ENCODE measurements at regions not wholly inside any gene's neighbourhood (a gene's known extent, or its start where the extent isn't known, plus 50 kb on each side); places are given as distances from the start of the nearest gene placed in this dataset.
"Not testable (repeated sequence)": the region's sequence is repeated elsewhere in the genome, so short reads cannot be mapped to it uniquely, and the experiment has no call there.

GRCh38 chr10:118805146-118805545, 50.4 kb upstream of the CACUL1 start:
- H3K27ac Mint-ChIP-seq: no peak overlapping the region

DNA sequence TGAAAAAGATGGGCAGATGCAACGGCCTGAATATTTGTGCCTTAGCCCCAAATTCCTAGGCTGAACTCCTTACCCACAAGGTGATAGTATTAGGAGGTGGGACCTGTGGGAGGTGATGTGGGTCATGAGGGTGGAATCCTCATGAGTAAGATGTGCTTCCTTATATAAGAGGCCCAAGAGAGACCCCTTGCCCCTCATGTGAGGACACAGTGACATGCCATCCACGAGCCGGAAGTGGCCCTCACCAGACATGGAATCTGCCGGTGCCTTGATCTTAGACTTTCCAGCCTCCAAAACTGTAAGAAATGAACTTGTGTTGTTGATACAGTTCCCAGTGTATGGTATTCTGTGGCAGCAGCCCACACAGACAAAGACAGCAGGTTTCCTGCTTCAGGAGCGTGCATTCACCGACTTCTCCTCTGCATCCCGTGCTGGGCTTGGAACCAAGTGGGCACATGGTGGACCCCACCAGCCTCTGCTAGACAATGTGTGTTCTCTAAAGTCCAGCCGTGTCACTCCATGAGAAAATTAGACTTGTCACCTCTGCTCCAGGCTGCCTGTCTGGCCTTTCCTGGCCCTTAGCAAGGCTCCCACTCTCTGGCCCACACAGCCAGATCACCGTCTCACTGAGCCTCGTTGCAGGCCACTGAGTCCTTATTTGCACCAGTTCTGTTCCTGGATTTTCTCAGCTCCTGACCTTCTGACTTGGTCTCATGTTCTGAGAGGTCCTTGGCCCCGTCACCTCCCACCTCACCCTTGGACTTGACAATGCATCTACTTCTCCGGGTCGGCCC, 52.9 kb upstream of the CACUL1 start:
- Mint-ChIP-seq H3K9me3 (no peaks in the 10 kb centered on the region), H3K4me3 (no peak overlapping the region), H3K27ac (no peak overlapping the region), H3K36me3 (ENCODE audit: low read depth) (no peaks in the 10 kb centered on the region), H3K4me1 (ENCODE audit: low read depth) (no peaks in the 10 kb centered on the region), H3K27me3 (ENCODE audit: low read depth) (no peaks in the 10 kb centered on the region)

More at GRCh38 chr10:118805146-118805545, 50.4 kb upstream of the CACUL1 start:
- H3K4me1 Mint-ChIP-seq (ENCODE audit: low read depth): no peaks in the 10 kb centered on the region
- no peaks in the 10 kb centered on the region for H3K9me3 Mint-ChIP-seq
- peaks cover under 1% of the 10 kb centered on the region for H3K27me3 Mint-ChIP-seq (ENCODE audit: low read depth)
- H3K4me3 Mint-ChIP-seq: no peak overlapping the region
- H3K36me3 Mint-ChIP-seq (ENCODE audit: low read depth): no peaks in the 10 kb centered on the region

DNA sequence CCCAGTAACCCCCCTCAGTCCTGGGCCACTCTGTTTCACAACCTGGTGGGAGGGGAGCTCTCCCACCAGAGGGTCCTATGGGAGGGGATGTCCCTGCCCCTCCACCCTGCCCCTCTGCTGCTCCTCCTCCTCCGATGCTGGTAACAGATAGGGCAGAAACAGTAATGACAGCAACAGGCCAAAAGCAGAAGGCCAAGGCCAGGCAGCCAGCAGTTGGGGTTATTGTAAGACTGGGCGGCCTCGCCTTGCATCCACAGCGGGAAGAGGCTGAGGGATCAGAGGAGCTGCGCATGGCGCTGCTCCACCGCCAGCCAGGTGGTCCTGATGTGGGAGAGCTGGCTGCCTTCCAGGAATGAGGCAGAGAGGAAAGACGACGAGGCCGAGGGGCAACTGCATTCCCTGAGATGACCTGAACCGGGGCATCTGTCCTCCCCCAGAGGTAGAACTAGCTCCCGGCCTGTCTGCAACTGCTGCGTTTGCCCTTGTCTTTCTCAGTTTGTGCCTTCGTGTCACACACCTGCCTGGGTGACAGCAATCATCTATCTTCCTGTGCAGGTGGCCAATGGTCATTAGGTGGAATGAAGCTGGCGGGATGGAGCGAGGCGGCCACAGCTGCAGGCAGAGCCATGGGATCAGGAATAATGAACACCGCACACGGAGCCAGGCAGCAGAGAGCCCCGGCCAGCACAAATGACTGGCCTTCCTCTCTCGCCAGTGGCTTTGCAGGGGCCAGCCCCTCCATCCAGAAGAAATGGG, 54.0 kb upstream of the CACUL1 start:
- Mint-ChIP-seq H3K27ac (no peak overlapping the region), H3K36me3 (ENCODE audit: low read depth) (no peaks in the 10 kb centered on the region), H3K4me3 (no peak overlapping the region), H3K4me1 (ENCODE audit: low read depth) (no peaks in the 10 kb centered on the region), H3K9me3 (no peaks in the 10 kb centered on the region), H3K27me3 (ENCODE audit: low read depth) (no peaks in the 10 kb centered on the region)

DNA sequence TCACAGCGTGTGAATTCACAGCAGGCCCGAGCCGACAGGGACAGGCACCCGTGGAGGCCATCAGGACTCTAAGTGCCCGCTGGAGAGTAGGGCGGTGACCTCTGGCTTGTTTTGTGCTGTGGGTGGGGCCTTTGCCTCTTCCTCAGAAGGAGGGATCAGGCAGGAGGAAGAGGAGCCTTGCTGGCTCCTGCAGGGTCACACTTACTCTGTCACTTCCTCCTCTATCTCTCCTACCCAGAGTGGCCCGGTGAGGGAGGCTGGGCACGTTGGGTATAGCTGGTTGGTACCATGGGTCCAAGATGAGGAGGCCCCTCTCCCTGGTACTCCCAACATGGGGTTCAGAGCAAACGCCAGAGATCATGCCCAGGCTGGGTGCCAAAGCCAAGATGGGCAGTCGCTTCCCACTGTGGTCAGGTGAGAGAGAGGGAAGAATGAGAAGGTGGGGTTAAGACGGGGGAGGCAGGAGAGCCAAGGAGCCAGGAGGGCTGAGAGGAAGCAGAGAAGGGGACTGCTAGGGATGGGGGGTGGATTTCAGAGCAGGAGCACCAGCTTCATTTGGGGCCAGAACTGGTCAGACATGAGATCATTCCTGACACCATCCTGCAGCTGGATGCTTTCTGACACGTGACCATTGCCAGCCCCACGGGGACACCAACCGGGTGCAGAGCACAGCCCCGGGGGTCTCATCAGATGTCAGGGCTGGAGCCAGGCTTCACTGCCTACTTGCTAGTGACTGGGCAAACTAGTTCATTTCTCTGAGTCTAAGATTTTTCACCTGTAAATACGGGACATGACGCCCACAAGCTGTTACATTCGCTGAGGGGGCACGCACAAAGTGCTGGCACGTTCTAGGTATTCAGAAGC, 54.8 kb upstream of the CACUL1 start:
- no peaks in the 10 kb centered on the region for H3K36me3 Mint-ChIP-seq (ENCODE audit: low read depth)
- H3K4me1 Mint-ChIP-seq (ENCODE audit: low read depth): no peaks in the 10 kb centered on the region
- H3K9me3 Mint-ChIP-seq: no peaks in the 10 kb centered on the region
- no peak overlapping the region for H3K4me3 Mint-ChIP-seq
- H3K27ac Mint-ChIP-seq: no peak overlapping the region
- peaks cover 3% of the 10 kb centered on the region for H3K27me3 Mint-ChIP-seq (ENCODE audit: low read depth)

DNA sequence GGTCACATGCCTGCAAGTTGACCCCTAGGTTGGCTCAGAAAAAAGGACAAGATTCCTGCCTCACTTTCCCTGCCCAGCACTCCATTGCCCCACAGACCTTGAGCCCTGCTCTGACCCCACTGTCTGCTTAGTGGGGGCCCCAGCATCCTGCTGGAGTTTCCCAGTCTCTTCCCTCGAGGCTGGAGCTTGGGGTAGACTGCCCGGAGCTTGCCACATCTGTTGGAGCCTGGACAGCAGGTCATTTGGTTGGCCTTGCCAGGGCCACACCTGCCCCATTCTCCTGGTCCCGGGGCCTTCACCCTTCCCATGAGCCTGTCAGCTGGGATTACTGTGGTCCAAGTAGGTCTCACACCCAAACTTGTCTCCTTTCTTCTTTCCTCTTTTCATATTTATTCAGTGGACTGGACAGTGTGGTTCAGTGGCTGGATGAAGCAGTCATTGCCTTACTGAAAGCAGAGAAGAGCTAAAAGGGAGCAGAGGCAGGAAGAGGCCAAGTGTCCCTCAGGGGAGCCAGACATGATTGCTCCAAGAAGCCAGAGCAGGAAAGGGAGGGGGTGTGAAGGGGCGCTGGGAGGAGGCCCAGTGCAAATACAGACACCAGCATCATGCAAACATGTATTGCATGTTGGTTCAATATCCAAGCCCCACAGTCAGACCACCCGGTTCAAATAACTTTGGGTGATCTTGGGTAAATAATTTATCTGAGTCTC, 56.2 kb upstream of the CACUL1 start:
- Mint-ChIP-seq H3K36me3 (ENCODE audit: low read depth) (no peaks in the 10 kb centered on the region), H3K9me3 (no peaks in the 10 kb centered on the region), H3K4me3 (no peak overlapping the region), H3K4me1 (ENCODE audit: low read depth) (no peaks in the 10 kb centered on the region), H3K27me3 (ENCODE audit: low read depth) (peaks cover 3% of the 10 kb centered on the region), H3K27ac (no peak overlapping the region)

GRCh38 chr10:118811675-118812392, 57.1 kb upstream of the CACUL1 start:
- Mint-ChIP-seq H3K4me3 (no peak overlapping the region), H3K9me3 (no peaks in the 10 kb centered on the region), H3K27ac (no peak overlapping the region), H3K36me3 (ENCODE audit: low read depth) (no peaks in the 10 kb centered on the region), H3K4me1 (ENCODE audit: low read depth) (no peaks in the 10 kb centered on the region), H3K27me3 (ENCODE audit: low read depth) (peaks cover 3% of the 10 kb centered on the region)

DNA sequence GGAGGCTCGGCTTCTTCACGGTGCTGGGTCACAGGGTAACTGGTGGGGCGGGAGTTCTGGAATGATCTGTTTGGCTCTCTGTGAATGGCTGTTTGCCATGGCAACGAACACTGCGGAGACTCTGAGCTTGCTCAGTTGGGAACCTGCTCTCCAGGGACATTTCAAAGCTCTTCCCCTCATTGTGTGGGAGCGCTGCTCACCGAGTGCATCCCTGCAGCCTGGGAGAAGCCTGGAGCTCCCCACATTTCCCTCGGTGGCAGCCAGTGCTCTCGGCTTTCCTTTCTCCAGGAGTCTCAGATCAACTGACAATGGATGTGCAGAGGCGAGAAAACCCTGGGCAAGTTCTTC, 57.6 kb upstream of the CACUL1 start:
- Mint-ChIP-seq H3K27ac (no peak overlapping the region), H3K9me3 (no peaks in the 10 kb centered on the region), H3K4me3 (no peak overlapping the region), H3K36me3 (ENCODE audit: low read depth) (no peaks in the 10 kb centered on the region), H3K27me3 (ENCODE audit: low read depth) (peaks cover 3% of the 10 kb centered on the region), H3K4me1 (ENCODE audit: low read depth) (no peaks in the 10 kb centered on the region)

GRCh38 chr10:118813001-118813400, 58.2 kb upstream of the CACUL1 start:
- H3K4me3 Mint-ChIP-seq; H3K27ac Mint-ChIP-seq; H3K4me1 Mint-ChIP-seq (ENCODE audit: low read depth); H3K36me3 Mint-ChIP-seq (ENCODE audit: low read depth); H3K27me3 Mint-ChIP-seq (ENCODE audit: low read depth); H3K9me3 Mint-ChIP-seq: not testable (repeated sequence)

- H3K9me3 Mint-ChIP-seq: no peaks in the 10 kb centered on the region
- H3K4me1 Mint-ChIP-seq (ENCODE audit: low read depth): no peaks in the 10 kb centered on the region
- H3K27me3 Mint-ChIP-seq (ENCODE audit: low read depth): peaks cover 3% of the 10 kb centered on the region
- H3K27ac Mint-ChIP-seq: no peak overlapping the region
- no peaks in the 10 kb centered on the region for H3K36me3 Mint-ChIP-seq (ENCODE audit: low read depth)
- H3K4me3 Mint-ChIP-seq: no peak overlapping the region
Observed at GRCh38 chr10:118816471-118817168, 61.9 kb upstream of the CACUL1 start.

GRCh38 chr10:118817328-118818068, 62.7 kb upstream of the CACUL1 start:
- Mint-ChIP-seq H3K27me3 (ENCODE audit: low read depth) (peaks cover 3% of the 10 kb centered on the region), H3K4me3 (no peak overlapping the region), H3K9me3 (no peaks in the 10 kb centered on the region), H3K4me1 (ENCODE audit: low read depth) (no peaks in the 10 kb centered on the region), H3K27ac (no peak overlapping the region), H3K36me3 (ENCODE audit: low read depth) (no peaks in the 10 kb centered on the region)

DNA sequence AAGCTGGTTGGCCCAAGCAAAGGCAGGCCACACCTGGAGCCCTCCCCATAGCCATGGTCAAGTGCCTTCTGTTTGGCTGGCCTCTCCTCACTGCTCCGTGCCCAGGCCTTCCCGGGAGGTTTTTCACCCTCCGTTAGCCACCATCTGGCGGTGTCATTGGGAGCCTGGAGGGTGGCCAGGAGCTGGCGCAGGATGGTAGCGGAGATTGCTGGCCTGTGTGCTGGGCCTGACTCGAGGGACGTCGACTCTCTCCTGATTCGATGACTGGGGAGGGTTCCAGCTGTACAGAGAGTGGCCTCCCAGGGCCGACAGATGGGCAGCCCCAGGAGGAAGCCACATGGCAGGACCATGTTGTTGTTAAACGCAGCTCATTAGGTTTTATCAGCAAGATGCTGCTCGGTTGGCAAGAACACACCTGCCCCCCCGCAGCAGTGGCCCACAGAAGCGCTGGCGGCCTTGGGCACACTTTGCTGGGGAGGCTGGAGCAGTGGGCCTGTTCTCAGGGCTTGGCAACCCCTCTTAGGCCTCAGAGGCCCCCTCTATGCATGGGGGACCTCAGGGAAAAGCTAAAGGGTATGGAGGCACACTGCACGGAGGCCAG, 64.0 kb upstream of the CACUL1 start:
- H3K9me3 Mint-ChIP-seq: no peaks in the 10 kb centered on the region
- no peak overlapping the region for H3K27ac Mint-ChIP-seq
- peaks cover 3% of the 10 kb centered on the region for H3K27me3 Mint-ChIP-seq (ENCODE audit: low read depth)
- H3K4me3 Mint-ChIP-seq: no peak overlapping the region
- no peaks in the 10 kb centered on the region for H3K36me3 Mint-ChIP-seq (ENCODE audit: low read depth)
- H3K4me1 Mint-ChIP-seq (ENCODE audit: low read depth): no peaks in the 10 kb centered on the region

- H3K4me1 Mint-ChIP-seq (ENCODE audit: low read depth): no peaks in the 10 kb centered on the region
Observed at GRCh38 chr10:118820326-118821116, 65.8 kb upstream of the CACUL1 start.

More at GRCh38 chr10:118820326-118821116, 65.8 kb upstream of the CACUL1 start:
- H3K27me3 Mint-ChIP-seq (ENCODE audit: low read depth): no peaks in the 10 kb centered on the region
- no peaks in the 10 kb centered on the region for H3K9me3 Mint-ChIP-seq
- H3K27ac Mint-ChIP-seq: no peak overlapping the region
- no peak overlapping the region for H3K4me3 Mint-ChIP-seq
- H3K36me3 Mint-ChIP-seq (ENCODE audit: low read depth): no peaks in the 10 kb centered on the region
